Mesothelial cell of epicardium (in vitro differentiated cells): ENCODE measurements at regions not wholly inside any gene's neighbourhood (a gene's known extent, or its start where the extent isn't known, plus 50 kb on each side); places are given as distances from the start of the nearest gene placed in this dataset.

Experiments
- DNase-seq, 2 experiments: peaks; one replicate each; pipeline ENCODE4 v3.0.0; 2021; ENCODE audit warnings: low spot score in 2 of 2; ENCODE audit not compliant: unreplicated experiment in 2 of 2
- H3K27ac Mint-ChIP-seq: 2 replicates; pipeline ENCODE4 v1.8.0; 2021; ENCODE audit warnings: mixed read lengths
- H3K27me3 Mint-ChIP-seq: 2 replicates; pipeline ENCODE4 v1.8.0; 2021; ENCODE audit warnings: low read depth, mixed read lengths
- H3K36me3 Mint-ChIP-seq: 2 replicates; pipeline ENCODE4 v1.8.0; 2021; ENCODE audit warnings: mixed read lengths
- H3K4me1 Mint-ChIP-seq: 2 replicates; pipeline ENCODE4 v1.8.0; 2021; ENCODE audit warnings: mixed read lengths
- H3K4me3 Mint-ChIP-seq: 2 replicates; pipeline ENCODE4 v1.8.0; 2021; ENCODE audit warnings: mild to moderate bottlenecking, moderate library complexity, mixed read lengths
- H3K9me3 Mint-ChIP-seq: 2 replicates; pipeline ENCODE4 v1.8.0; 2021; ENCODE audit warnings: mixed read lengths
- TF ChIP-seq, protein P1 (sequence below): fragments of 200-600 bp; sonication (generic); IDR thresholded peaks from one replicate; pipeline ENCODE4 v1.5.0; 2021; ENCODE audit warnings: antibody characterized with exemption; ENCODE audit not compliant: unreplicated experiment

DNA sequence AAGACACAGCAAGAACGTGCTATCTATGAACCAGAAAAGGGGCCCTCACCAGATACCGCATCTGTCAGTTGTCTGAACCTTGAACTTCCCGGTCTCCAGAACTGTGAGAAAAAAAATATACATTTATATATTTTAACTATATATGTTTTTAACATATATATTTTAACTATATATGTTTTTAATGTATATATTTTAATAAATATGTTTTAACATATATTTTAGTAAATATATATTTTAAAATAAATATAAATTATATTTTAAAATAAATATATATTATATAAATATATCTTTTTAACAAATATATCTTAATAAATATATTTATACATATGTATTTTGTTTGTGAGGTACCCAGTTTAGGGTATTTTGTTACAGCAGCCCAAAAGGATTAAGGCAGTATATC, 958.2 kb upstream of the AUTS2 start:
- Mint-ChIP-seq H3K4me1 (peaks cover 3% of the 10 kb centered on the region), H3K36me3 (peaks cover 3% of the 10 kb centered on the region), H3K27me3 (no peaks in the 10 kb centered on the region), H3K27ac (no peak overlapping the region), H3K9me3 (peaks cover 30% of the 10 kb centered on the region), H3K4me3 (no peak overlapping the region)
- TF ChIP-seq, protein P1, sequence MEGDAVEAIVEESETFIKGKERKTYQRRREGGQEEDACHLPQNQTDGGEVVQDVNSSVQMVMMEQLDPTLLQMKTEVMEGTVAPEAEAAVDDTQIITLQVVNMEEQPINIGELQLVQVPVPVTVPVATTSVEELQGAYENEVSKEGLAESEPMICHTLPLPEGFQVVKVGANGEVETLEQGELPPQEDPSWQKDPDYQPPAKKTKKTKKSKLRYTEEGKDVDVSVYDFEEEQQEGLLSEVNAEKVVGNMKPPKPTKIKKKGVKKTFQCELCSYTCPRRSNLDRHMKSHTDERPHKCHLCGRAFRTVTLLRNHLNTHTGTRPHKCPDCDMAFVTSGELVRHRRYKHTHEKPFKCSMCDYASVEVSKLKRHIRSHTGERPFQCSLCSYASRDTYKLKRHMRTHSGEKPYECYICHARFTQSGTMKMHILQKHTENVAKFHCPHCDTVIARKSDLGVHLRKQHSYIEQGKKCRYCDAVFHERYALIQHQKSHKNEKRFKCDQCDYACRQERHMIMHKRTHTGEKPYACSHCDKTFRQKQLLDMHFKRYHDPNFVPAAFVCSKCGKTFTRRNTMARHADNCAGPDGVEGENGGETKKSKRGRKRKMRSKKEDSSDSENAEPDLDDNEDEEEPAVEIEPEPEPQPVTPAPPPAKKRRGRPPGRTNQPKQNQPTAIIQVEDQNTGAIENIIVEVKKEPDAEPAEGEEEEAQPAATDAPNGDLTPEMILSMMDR = no peak
- no peak for DNase-seq

DNA sequence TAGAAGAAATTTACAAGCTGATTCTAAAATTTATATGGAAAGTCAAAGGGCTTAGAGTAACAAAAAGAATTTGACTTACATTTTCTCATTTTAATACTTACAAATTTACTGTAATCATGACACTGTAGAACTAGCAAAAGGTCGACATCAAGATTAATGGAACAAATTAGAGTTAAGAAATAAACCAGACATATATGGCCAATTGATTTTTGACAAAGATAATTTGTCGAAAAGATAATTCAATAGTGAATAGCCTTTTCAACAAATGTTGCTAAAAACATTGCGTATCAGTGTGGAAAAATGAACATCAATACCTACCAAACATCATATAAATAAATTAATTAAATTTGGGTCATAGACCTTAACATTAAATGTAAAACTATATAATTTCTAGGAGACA, 955.5 kb upstream of the AUTS2 start:
- no peak overlapping the region for H3K4me3 Mint-ChIP-seq
- peaks cover 4% of the 10 kb centered on the region for H3K36me3 Mint-ChIP-seq
- TF ChIP-seq, protein P1 = no peak
- H3K27ac Mint-ChIP-seq = no peak overlapping the region
- peaks cover 3% of the 10 kb centered on the region for H3K4me1 Mint-ChIP-seq
- no peak for DNase-seq
- no peaks in the 10 kb centered on the region for H3K27me3 Mint-ChIP-seq
- H3K9me3 Mint-ChIP-seq = peaks cover 31% of the 10 kb centered on the region

DNA sequence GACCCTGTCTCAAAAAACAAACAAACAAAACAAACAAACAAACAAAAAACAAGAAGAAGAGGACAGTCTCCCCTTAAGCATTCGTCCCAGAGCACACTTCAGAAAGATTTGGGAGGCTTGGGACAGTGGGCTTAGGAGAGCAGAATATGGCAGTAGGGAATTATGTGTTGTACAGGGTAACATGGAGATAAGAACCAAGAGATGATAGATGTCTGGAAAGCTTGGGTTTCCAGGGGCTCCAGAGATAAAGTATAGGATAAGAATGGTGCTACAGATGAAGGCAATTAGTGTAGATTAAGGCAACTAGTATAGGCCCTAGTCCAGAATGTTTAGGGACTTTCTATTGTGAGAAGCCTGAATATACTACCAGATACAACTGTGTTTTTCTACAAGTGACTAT, 934.9 kb upstream of the AUTS2 start:
- Mint-ChIP-seq H3K27ac (no peak overlapping the region), H3K4me1 (peaks cover 13% of the 10 kb centered on the region), H3K36me3 (no peaks in the 10 kb centered on the region), H3K27me3 (peaks cover 6% of the 10 kb centered on the region), H3K9me3 (peaks cover 4% of the 10 kb centered on the region), H3K4me3 (no peak overlapping the region)
- DNase-seq = no peak
- TF ChIP-seq, protein P1 = no peak

DNA sequence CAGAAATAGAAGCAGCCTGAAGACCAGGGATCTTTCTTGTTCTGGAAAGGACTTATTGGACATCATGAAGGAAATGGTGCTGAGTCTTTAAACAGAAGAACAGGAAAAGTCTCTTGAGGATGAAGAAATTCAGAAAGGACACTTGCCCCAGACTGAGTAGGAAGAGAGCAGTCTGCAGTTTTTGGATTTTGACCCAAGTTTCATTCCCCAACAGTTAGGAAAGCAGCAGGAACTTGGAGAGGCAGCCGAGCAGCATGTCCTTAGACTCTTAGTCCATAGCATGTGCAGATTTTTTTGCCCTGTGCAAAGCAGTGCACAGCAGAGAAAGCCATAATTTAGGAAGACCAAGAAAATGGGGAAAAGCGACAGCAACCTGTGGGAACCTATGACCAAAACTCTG, 927.2 kb upstream of the AUTS2 start:
- H3K9me3 Mint-ChIP-seq = peaks cover 15% of the 10 kb centered on the region
- peaks cover 5% of the 10 kb centered on the region for H3K4me1 Mint-ChIP-seq
- TF ChIP-seq, protein P1 = no peak
- H3K27me3 Mint-ChIP-seq = peaks cover 13% of the 10 kb centered on the region
- H3K27ac Mint-ChIP-seq = no peak overlapping the region
- DNase-seq = no peak
- no peaks in the 10 kb centered on the region for H3K36me3 Mint-ChIP-seq
- no peak overlapping the region for H3K4me3 Mint-ChIP-seq

DNA sequence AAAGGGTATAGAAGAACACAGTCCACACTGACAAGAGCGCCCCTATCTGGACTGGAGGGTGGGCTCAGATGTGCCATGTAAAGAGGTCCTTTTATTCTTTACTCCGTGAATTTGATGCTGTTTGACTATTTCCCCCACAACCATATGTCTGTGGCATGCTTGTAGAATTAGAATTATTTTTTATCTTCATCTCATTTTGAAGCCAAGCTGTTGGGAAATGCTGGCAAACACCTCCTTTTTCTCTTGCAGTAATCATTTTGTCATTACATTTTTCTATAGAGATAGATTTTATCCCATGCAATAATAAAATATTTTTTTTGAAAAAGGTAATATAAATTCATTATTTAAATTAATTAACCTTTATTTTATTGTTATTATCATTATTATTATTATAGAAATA, 926.6 kb upstream of the AUTS2 start:
- Mint-ChIP-seq H3K4me3 (no peak overlapping the region), H3K27me3 (peaks cover 13% of the 10 kb centered on the region), H3K9me3 (peaks cover 15% of the 10 kb centered on the region), H3K36me3 (no peaks in the 10 kb centered on the region), H3K4me1 (no peaks in the 10 kb centered on the region), H3K27ac (no peak overlapping the region)
- DNase-seq = no peak
- TF ChIP-seq, protein P1 = no peak

DNA sequence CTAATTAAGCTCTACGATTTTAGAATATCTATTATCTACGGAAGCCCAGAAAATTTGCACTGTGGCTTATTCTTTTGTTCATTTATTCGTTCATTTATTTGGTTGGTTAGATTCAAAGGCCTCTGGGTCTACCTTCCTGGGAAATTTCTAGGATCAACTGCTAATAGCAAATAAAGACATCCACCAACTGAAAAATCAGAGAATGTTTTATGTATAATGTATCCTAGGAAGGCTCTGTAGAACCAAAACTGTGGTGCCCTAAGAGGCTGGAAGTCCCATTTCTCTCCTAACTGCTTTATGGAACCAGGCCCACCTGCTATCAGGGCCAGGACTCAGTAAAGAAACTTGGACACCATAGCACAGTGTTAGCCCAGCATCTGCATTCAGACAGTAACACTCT, 923.4 kb upstream of the AUTS2 start:
- no peak overlapping the region for H3K27ac Mint-ChIP-seq
- peaks cover 5% of the 10 kb centered on the region for H3K4me1 Mint-ChIP-seq
- TF ChIP-seq, protein P1 = no peak
- H3K9me3 Mint-ChIP-seq = peaks cover 15% of the 10 kb centered on the region
- H3K36me3 Mint-ChIP-seq = no peaks in the 10 kb centered on the region
- H3K27me3 Mint-ChIP-seq = peaks cover 4% of the 10 kb centered on the region
- no peak for DNase-seq
- H3K4me3 Mint-ChIP-seq = no peak overlapping the region
